Neural cell (in vitro differentiated cells): ENCODE measurements at regions not wholly inside any gene's neighbourhood (a gene's known extent, or its start where the extent isn't known, plus 50 kb on each side); places are given as distances from the start of the nearest gene placed in this dataset.

ENCODE experiments used
- EP300 ChIP-seq: fragments of 450-650 bp; conservative IDR thresholded peaks from 2 replicates; pipeline ENCODE4 v1.6.1; 2014; ENCODE audit warnings: antibody characterized with exemption, mild to moderate bottlenecking, moderate library complexity; ENCODE audit not compliant: poor library complexity, severe bottlenecking
- EZH2 ChIP-seq: fragments of 200-600, 300-800 bp; shearing (Covaris generic), sonication (generic); IDR thresholded peaks from 2 replicates; pipeline ENCODE4 v1.6.1; 2014; ENCODE audit warnings: antibody characterized with exemption, low read length, borderline replicate concordance, mild to moderate bottlenecking; ENCODE audit not compliant: insufficient read depth, poor library complexity, severe bottlenecking
- MXI1 ChIP-seq: fragments of 450-650 bp; conservative IDR thresholded peaks from 2 replicates; pipeline ENCODE4 v1.6.1; 2014; ENCODE audit warnings: antibody characterized with exemption, mild to moderate bottlenecking; ENCODE audit not compliant: poor library complexity, severe bottlenecking
- POLR2AphosphoS5 ChIP-seq: IDR thresholded peaks from 2 replicates; pipeline ENCODE4 v1.6.1; 2012
- RAD21 ChIP-seq: fragments of 450-650 bp; conservative IDR thresholded peaks from 2 replicates; pipeline ENCODE4 v1.6.1; 2014; ENCODE audit warnings: antibody characterized with exemption, mild to moderate bottlenecking, moderate library complexity
- SMC3 ChIP-seq: fragments of 450-650 bp; conservative IDR thresholded peaks from 2 replicates; pipeline ENCODE4 v1.6.1; 2014; ENCODE audit warnings: antibody characterized with exemption, mild to moderate bottlenecking, moderate library complexity; ENCODE audit not compliant: poor library complexity
- TAF1 ChIP-seq: IDR thresholded peaks from 2 replicates; pipeline ENCODE4 v1.6.1; 2012; ENCODE audit warnings: low read depth
- TF ChIP-seq, protein P1 (sequence below): fragments of 450-650 bp; IDR thresholded peaks from 2 replicates; pipeline ENCODE4 v1.5.1; 2014; ENCODE audit warnings: antibody characterized with exemption, mild to moderate bottlenecking, moderate library complexity; ENCODE audit not compliant: poor library complexity, severe bottlenecking
- TF ChIP-seq, protein P2 (sequence below): IDR thresholded peaks from 2 replicates; pipeline ENCODE4 v1.6.1; 2012; ENCODE audit warnings: borderline replicate concordance

DNA sequence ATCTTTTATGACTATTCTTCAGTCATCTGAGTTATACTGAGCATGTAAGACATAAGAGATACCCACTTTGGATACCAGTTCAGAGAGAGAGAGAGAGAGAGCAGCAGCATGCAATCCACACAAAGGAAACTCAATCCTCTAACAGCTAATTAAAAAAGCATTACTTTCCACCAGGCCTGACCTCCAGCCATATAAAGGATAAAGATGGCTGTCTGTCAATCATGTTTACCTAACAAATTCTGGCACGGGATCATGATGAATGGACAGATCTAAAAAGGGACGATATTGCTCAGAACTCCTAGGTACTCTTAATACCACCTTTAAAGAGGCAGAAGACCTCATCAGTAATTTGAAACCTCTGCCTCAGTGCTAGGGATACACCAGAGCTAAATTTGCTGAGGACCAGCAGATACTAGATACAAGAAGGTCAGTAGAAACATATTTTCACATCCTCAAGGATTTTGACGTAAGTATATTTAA is 159.2 kb downstream of the RPS12 start:
- TF ChIP-seq, protein P1, sequence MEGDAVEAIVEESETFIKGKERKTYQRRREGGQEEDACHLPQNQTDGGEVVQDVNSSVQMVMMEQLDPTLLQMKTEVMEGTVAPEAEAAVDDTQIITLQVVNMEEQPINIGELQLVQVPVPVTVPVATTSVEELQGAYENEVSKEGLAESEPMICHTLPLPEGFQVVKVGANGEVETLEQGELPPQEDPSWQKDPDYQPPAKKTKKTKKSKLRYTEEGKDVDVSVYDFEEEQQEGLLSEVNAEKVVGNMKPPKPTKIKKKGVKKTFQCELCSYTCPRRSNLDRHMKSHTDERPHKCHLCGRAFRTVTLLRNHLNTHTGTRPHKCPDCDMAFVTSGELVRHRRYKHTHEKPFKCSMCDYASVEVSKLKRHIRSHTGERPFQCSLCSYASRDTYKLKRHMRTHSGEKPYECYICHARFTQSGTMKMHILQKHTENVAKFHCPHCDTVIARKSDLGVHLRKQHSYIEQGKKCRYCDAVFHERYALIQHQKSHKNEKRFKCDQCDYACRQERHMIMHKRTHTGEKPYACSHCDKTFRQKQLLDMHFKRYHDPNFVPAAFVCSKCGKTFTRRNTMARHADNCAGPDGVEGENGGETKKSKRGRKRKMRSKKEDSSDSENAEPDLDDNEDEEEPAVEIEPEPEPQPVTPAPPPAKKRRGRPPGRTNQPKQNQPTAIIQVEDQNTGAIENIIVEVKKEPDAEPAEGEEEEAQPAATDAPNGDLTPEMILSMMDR: no peak
- TF ChIP-seq MXI1: no peak
- TF ChIP-seq EP300: no peak
- no peak for TF ChIP-seq SMC3
- no peak for TF ChIP-seq POLR2AphosphoS5
- TF ChIP-seq EZH2: no peak
- TF ChIP-seq TAF1: no peak
- TF ChIP-seq, protein P2, sequence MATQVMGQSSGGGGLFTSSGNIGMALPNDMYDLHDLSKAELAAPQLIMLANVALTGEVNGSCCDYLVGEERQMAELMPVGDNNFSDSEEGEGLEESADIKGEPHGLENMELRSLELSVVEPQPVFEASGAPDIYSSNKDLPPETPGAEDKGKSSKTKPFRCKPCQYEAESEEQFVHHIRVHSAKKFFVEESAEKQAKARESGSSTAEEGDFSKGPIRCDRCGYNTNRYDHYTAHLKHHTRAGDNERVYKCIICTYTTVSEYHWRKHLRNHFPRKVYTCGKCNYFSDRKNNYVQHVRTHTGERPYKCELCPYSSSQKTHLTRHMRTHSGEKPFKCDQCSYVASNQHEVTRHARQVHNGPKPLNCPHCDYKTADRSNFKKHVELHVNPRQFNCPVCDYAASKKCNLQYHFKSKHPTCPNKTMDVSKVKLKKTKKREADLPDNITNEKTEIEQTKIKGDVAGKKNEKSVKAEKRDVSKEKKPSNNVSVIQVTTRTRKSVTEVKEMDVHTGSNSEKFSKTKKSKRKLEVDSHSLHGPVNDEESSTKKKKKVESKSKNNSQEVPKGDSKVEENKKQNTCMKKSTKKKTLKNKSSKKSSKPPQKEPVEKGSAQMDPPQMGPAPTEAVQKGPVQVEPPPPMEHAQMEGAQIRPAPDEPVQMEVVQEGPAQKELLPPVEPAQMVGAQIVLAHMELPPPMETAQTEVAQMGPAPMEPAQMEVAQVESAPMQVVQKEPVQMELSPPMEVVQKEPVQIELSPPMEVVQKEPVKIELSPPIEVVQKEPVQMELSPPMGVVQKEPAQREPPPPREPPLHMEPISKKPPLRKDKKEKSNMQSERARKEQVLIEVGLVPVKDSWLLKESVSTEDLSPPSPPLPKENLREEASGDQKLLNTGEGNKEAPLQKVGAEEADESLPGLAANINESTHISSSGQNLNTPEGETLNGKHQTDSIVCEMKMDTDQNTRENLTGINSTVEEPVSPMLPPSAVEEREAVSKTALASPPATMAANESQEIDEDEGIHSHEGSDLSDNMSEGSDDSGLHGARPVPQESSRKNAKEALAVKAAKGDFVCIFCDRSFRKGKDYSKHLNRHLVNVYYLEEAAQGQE: no peak
- TF ChIP-seq RAD21: no peak
